ENCODE measurements at regions not wholly inside any gene's neighbourhood (a gene's known extent, or its start where the extent isn't known, plus 50 kb on each side); places are given as distances from the start of the nearest gene placed in this dataset.

DNA sequence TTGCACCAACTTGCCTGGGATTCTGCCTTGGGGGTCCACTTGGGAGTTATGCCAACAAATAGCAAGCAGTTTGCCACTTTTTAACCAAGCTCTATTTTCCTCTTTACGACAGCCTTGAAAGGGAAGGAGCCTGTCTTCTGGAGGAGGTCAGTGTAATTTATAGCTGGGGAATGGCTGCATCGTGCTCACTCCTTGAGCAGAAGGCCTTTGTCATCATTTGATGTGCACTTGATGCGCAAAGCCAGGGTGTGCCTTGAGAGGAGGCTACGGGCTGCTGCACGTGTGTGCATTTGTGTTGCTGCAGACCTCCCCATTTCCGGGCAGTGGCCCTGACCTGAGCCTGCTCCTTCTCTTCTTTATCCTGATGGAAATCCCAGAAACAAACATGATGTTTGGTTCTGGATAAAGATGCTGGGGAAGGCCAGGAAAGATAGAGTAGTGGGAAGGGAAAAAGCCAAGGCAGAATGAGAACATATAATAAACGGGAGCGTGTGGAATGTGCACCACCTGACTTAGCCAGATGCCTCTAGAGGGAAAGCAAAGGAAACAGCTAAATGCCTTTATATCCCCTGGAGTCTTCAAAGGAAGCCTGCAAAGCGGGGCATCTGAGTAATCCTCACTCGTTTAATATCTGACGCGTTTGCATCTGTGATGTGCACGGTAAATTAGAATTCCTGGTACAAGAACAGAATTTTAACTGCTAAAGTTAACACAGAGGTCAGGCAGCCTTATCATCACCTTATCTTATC is 68.3 kb upstream of the ZNF521 start:
- ChIA-PET CTCF (no interaction called here), POLR2A (no interaction called here)
- Mint-ChIP-seq H3K36me3 (ENCODE audit: low read depth) (no peaks in the 10 kb centered on the region), H3K27ac (no peak overlapping the region), H3K27me3 (peaks cover 3% of the 10 kb centered on the region), H3K4me3 (no peak overlapping the region), H3K9me3 (ENCODE audit: low read depth) (no peaks in the 10 kb centered on the region), H3K4me1 (no peaks in the 10 kb centered on the region)
- intact Hi-C loops (cut with DNase I, micrococcal nuclease): no loop called here
- ATAC-seq: no peak
- DNase-seq: no peak

DNA sequence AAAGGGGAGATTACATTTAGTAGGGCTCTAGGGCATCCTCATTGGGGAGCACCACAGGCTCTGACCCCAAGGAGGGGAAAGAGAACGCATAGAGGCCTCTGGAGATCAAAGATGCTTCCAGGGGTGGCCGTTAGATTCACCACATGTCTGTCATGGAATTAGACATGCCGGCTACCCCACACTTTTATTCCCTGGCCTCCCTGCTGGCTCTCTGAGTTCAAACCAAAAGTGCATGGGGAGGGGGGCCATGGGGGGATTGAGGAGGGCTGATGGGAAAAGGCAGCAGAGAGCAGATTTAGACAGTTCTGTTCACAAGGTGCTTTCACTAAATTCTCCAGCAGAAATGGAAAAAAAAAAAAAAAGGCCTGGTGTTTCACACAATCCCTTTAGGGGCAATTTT is 64.4 kb upstream of the ZNF521 start:
- ChIA-PET POLR2A (no interaction called here), CTCF (no interaction called here)
- no peak overlapping the region for H3K4me3 Mint-ChIP-seq
- no peak for ATAC-seq
- H3K27me3 Mint-ChIP-seq: peaks cover 5% of the 10 kb centered on the region
- DNase-seq: no peak
- no peaks in the 10 kb centered on the region for H3K4me1 Mint-ChIP-seq
- H3K36me3 Mint-ChIP-seq (ENCODE audit: low read depth): no peaks in the 10 kb centered on the region
- intact Hi-C loops (cut with DNase I, micrococcal nuclease): no loop called here
- peaks cover 1% of the 10 kb centered on the region for H3K9me3 Mint-ChIP-seq (ENCODE audit: low read depth)
- H3K27ac Mint-ChIP-seq: no peak overlapping the region

DNA sequence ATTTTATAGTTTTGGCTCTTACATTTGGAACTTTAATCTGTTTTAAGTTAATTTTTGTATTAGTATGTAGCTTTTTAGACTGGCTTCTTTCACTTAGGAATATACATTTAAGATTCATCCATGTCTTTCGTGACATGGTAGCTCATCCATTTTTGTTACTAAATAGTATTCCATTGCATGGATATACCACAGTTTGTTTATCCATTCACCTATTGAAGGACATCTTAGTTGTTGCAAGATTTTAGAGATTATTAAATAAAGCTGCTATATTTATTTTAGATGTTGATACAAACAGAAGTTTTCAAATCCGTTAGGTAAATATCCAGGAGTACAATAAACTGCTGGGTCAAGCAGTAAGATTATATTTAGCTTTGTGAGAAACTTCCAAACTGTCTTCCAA is 58.0 kb upstream of the ZNF521 start:
- ChIA-PET POLR2A (no interaction called here), CTCF (no interaction called here)
- H3K9me3 Mint-ChIP-seq (ENCODE audit: low read depth): peaks cover 3% of the 10 kb centered on the region
- ATAC-seq (no peak), DNase-seq (no peak)
- H3K27me3 Mint-ChIP-seq: peaks cover 4% of the 10 kb centered on the region
- no peak overlapping the region for H3K27ac Mint-ChIP-seq
- no peaks in the 10 kb centered on the region for H3K36me3 Mint-ChIP-seq (ENCODE audit: low read depth)
- no peak overlapping the region for H3K4me3 Mint-ChIP-seq
- intact Hi-C loops (cut with DNase I, micrococcal nuclease): no loop called here
- H3K4me1 Mint-ChIP-seq: no peaks in the 10 kb centered on the region

DNA sequence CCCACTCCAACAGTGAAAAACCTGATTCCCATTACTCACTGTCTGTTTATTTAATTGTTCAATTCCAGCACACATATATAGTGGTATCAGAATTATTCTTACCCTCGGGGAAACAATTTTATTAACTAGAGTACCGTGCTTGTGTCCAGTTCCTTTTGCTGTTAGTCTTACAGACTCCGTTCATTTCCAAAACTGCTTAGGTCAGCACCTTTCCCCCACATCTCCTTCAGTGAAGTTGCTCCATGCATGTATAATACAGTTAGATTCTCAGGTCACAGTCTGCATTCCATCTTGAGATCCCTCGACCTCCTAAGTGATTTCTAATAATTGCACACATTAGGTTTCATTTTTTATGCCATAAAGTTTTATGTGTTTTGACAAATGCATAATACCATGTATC is 56.3 kb upstream of the ZNF521 start:
- CTCF ChIA-PET: no interaction called here
- POLR2A ChIA-PET: no interaction called here
- H3K9me3 Mint-ChIP-seq (ENCODE audit: low read depth): peaks cover 3% of the 10 kb centered on the region
- no peaks in the 10 kb centered on the region for H3K36me3 Mint-ChIP-seq (ENCODE audit: low read depth)
- no peaks in the 10 kb centered on the region for H3K4me1 Mint-ChIP-seq
- no peak for ATAC-seq
- no peak overlapping the region for H3K27ac Mint-ChIP-seq
- peaks cover 4% of the 10 kb centered on the region for H3K27me3 Mint-ChIP-seq
- intact Hi-C loops (cut with DNase I, micrococcal nuclease): no loop called here
- H3K4me3 Mint-ChIP-seq: no peak overlapping the region
- no peak for DNase-seq

Measured in activated CD4-positive, alpha-beta T cell treated with anti-CD3 and anti-CD28 coated beads for 36 hours (primary cell).